NCI-H2081 treated with DMSO at 0.1 percent for 48 hours (cell line): ENCODE measurements at regions not wholly inside any gene's neighbourhood (a gene's known extent, or its start where the extent isn't known, plus 50 kb on each side); places are given as distances from the start of the nearest gene placed in this dataset.
"Not testable (repeated sequence)": the region's sequence is repeated elsewhere in the genome, so short reads cannot be mapped to it uniquely, and the experiment has no call there.

Source experiments
- DNase-seq: peaks from one replicate; lab custom pipeline; 2025; lab: John Stamatoyannopoulos, UW

GRCh38 chr6:97914912-97915311 is 631.9 kb upstream of the MMS22L start:
- no peak for DNase-seq

GRCh38 chr6:97915537-97915936 is 632.5 kb upstream of the MMS22L start:
- no peak for DNase-seq

GRCh38 chr6:97917369-97917768 is 634.4 kb upstream of the MMS22L start:
- DNase-seq = no peak

GRCh38 chr6:97919046-97919445 is 636.0 kb upstream of the MMS22L start:
- no peak for DNase-seq

GRCh38 chr6:97919631-97920030 is 636.6 kb upstream of the MMS22L start:
- no peak for DNase-seq

- no peak for DNase-seq
Measured at GRCh38 chr6:97923249-97923648, 640.2 kb upstream of the MMS22L start.

- no peak for DNase-seq
Measured at GRCh38 chr6:97925504-97925903, 642.5 kb upstream of the MMS22L start.

GRCh38 chr6:97939440-97940168 is 656.6 kb upstream of the MMS22L start:
- peak; percentile 10 for DNase-seq

GRCh38 chr6:97947841-97948240 is 664.8 kb upstream of the MMS22L start:
- no peak for DNase-seq

GRCh38 chr6:97958134-97958533 is 675.1 kb upstream of the MMS22L start:
- no peak for DNase-seq

GRCh38 chr6:97963193-97963592 is 680.2 kb upstream of the MMS22L start:
- no peak for DNase-seq

- DNase-seq = no peak
Measured at GRCh38 chr6:97969065-97969464, 686.0 kb upstream of the MMS22L start.

GRCh38 chr6:97977084-97977483 is 694.1 kb upstream of the MMS22L start:
- no peak for DNase-seq

- no peak for DNase-seq
Measured at GRCh38 chr6:97978855-97979271, 695.8 kb upstream of the MMS22L start.

GRCh38 chr6:97979285-97979684 is 696.3 kb upstream of the MMS22L start:
- DNase-seq = not testable (repeated sequence)

GRCh38 chr6:97989451-97989850 is 706.4 kb upstream of the MMS22L start:
- no peak for DNase-seq

- DNase-seq = no peak
Measured at GRCh38 chr6:97995158-97995557, 712.1 kb upstream of the MMS22L start.

- DNase-seq = no peak
Measured at GRCh38 chr6:98002678-98003077, 719.7 kb upstream of the MMS22L start.

GRCh38 chr6:98014442-98015201 is 731.6 kb upstream of the MMS22L start:
- DNase-seq = peak; percentile 81

GRCh38 chr6:98016565-98016964 is 733.5 kb upstream of the MMS22L start:
- no peak for DNase-seq

- no peak for DNase-seq
Measured at GRCh38 chr6:98020222-98020621, 737.2 kb upstream of the MMS22L start.

- DNase-seq = no peak
Measured at GRCh38 chr6:98024359-98024758, 741.3 kb upstream of the MMS22L start.

GRCh38 chr6:98027898-98028297 is 744.9 kb upstream of the MMS22L start:
- DNase-seq = no peak

- DNase-seq = no peak
Measured at GRCh38 chr6:98033617-98034016, 750.6 kb upstream of the MMS22L start.
